Testis (tissue), 2 donors: ENCODE measurements at regions not wholly inside any gene's neighbourhood (a gene's known extent, or its start where the extent isn't known, plus 50 kb on each side); places are given as distances from the start of the nearest gene placed in this dataset.

Experiments used
- DNase-seq: peaks from one replicate; pipeline ENCODE4 v3.0.0-alpha.2; 2019
- H3K27ac ChIP-seq, 2 donors: fragments of 200-600 bp; sonication (generic); one replicate each; pipeline ENCODE4 v1.5.1; 2019
- H3K27me3 ChIP-seq: fragments of 200-600 bp; sonication (generic); one replicate; pipeline ENCODE4 v1.5.1; 2019
- H3K36me3 ChIP-seq: fragments of 200-600 bp; sonication (generic); one replicate; pipeline ENCODE4 v1.5.1; 2017; ENCODE audit warnings: low read depth; ENCODE audit errors: missing control alignments
- H3K4me1 ChIP-seq: fragments of 200-600 bp; sonication (generic); one replicate; pipeline ENCODE4 v1.5.1; 2019
- H3K4me3 ChIP-seq, 2 donors: fragments of 200-600 bp; sonication (generic); one replicate each; pipeline ENCODE4 v1.5.1; 2017 to 2019
- H3K9me3 ChIP-seq: fragments of 200-600 bp; sonication (generic); one replicate; pipeline ENCODE4 v1.5.1; 2017
- POLR2A ChIP-seq: fragments of 450-650 bp; IDR thresholded peaks from one replicate; pipeline ENCODE4 v1.6.1; 2017; ENCODE audit warnings: antibody characterized with exemption, mild to moderate bottlenecking, moderate library complexity
- WGBS, 2 donors: methylation state at CpG; one replicate each; pipeline ENCODE4 v1.1.5; 2018; 5-methylcytosine and 5-hydroxymethylcytosine counted together
- intact Hi-C: fragments of 100-400 bp; cut with DNase I; formaldehyde crosslinking; loops from one replicate; pipeline ENCODE4 v1.15.1; 2023; ENCODE audit warnings: low total_unique reads
- TF ChIP-seq, protein P1 (sequence below), 3 experiments: fragments of 450-650 bp in 2 of 3; fragments of 200-600 bp in 1 of 3; sonication (generic) in 1 of 3; IDR thresholded peaks; one replicate each; pipeline ENCODE4 v1.5.1; 2016 to 2019; ENCODE audit warnings: antibody characterized with exemption in 3 of 3, mild to moderate bottlenecking in 2 of 3, moderate library complexity in 1 of 3

DNA sequence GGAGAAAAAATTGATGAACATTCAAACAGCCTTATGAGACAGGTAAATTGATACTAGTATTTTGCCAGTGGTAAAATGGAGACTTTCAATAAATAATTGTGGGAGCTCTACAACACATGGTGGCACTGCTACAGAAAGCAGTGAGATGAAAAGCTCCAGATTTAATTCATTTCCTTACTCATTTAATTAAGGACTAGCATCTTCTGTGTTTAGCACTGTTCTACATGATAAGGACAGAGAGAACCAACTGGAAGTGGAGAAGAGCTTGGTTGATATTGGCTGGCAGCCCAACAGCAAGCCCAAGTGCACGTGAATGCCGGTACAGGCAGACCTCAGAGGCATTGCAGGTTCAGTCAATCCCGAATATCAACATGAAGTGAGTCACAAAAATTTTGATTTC is 470.4 kb upstream of the MYT1L start:
- Histone ChIP-seq H3K27ac (no peak overlapping the region), H3K9me3 (no peaks in the 10 kb centered on the region), H3K4me3 (no peak overlapping the region), H3K27me3 (no peaks in the 10 kb centered on the region), H3K36me3 (no peaks in the 10 kb centered on the region), H3K4me1 (no peaks in the 10 kb centered on the region)
- intact Hi-C loops = no loop called here
- no peak for DNase-seq
- TF ChIP-seq POLR2A = no peak
- TF ChIP-seq, protein P1, sequence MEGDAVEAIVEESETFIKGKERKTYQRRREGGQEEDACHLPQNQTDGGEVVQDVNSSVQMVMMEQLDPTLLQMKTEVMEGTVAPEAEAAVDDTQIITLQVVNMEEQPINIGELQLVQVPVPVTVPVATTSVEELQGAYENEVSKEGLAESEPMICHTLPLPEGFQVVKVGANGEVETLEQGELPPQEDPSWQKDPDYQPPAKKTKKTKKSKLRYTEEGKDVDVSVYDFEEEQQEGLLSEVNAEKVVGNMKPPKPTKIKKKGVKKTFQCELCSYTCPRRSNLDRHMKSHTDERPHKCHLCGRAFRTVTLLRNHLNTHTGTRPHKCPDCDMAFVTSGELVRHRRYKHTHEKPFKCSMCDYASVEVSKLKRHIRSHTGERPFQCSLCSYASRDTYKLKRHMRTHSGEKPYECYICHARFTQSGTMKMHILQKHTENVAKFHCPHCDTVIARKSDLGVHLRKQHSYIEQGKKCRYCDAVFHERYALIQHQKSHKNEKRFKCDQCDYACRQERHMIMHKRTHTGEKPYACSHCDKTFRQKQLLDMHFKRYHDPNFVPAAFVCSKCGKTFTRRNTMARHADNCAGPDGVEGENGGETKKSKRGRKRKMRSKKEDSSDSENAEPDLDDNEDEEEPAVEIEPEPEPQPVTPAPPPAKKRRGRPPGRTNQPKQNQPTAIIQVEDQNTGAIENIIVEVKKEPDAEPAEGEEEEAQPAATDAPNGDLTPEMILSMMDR (IDR thresholded peaks at IDR 0.05) = no peak
- WGBS, 2 donors = 66 to 71% methylated on average over 3 of the region's 3 CpGs

DNA sequence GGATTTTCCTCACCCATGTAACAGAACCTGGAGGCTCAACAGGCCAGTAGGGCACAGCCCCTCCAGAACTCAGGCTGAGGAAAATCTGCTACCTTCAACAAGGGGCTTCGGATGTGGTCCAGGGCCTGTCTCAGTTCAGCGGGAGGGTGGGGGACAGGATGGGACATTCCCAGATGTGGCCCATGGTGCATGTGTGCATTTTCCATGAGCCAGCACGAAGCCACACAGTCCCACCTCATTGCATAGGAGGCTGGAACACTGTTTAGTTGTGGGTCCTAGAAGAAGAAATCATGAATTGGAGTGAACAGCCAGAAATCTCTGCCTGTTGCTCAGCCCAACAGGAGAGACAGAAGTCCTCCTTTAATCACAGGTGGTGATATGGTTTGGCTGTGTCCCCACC is 469.6 kb upstream of the MYT1L start:
- Histone ChIP-seq H3K9me3 (no peaks in the 10 kb centered on the region), H3K27me3 (no peaks in the 10 kb centered on the region), H3K4me1 (no peaks in the 10 kb centered on the region), H3K27ac (no peak overlapping the region), H3K4me3 (no peak overlapping the region), H3K36me3 (no peaks in the 10 kb centered on the region)
- no peak for DNase-seq
- TF ChIP-seq, protein P1 (IDR thresholded peaks at IDR 0.05) = no peak
- TF ChIP-seq POLR2A = no peak
- 88 to 97% methylated on average over 3 of the region's 3 CpGs for WGBS, 2 donors
- intact Hi-C loops = no loop called here

DNA sequence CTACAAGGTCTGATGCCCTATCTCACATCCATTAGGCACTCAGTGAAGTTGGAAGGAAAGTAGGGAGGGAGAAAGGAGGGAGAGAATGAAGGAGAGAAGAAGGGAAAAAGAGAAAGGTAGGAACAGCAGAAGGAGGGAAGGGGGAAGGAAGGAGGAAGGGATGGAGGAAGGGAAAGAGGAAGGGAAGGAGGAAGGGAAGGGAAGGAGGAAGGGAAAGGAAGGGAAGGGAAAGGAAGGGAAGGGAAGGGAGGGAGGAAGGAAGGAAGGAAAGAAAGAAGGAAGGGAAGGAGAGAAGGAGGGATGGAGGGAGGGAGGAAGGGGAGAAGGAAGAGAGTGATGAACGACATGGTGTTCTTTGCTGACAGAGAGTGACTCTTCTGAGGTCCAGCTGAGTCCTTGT is 468.9 kb upstream of the MYT1L start:
- 75% methylated on average over 1 of the region's 1 CpG for WGBS, 2 donors
- Histone ChIP-seq H3K4me1 (no peaks in the 10 kb centered on the region), H3K36me3 (no peaks in the 10 kb centered on the region), H3K9me3 (no peaks in the 10 kb centered on the region), H3K4me3 (no peak overlapping the region), H3K27me3 (no peaks in the 10 kb centered on the region), H3K27ac (no peak overlapping the region)
- DNase-seq = no peak
- TF ChIP-seq POLR2A = no peak
- TF ChIP-seq, protein P1 (IDR thresholded peaks at IDR 0.05) = no peak
- intact Hi-C loops = no loop called here

DNA sequence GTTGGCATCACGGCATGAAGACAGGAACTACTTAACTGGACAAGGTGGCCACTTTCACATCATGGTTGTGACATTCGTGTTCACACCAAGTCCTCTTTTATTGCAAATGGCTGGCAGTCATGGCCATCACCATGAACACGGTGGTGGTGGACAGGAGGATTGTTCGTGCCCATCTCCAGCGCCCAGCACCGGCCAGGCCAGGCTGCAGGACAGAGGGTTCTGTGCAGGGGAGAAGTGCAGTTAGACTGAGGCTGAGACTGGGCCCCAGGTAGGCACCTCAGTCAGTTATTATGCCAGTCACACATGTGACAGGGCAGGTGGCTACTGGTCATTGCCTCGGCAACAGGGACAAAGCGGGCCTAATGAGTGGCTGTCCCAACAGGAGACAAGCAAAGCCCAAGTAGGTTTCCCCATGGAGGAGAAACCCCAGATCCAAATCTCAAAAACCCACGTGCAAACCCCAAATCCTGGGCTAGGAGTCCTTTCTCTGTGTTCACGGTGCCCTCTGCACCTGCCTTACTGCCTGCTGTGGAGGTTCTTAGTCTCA is 468.1 kb upstream of the MYT1L start:
- no peak overlapping the region for H3K27ac ChIP-seq
- 83 to 90% methylated on average over 9 to 10 of the region's 10 CpGs for WGBS, 2 donors

DNA sequence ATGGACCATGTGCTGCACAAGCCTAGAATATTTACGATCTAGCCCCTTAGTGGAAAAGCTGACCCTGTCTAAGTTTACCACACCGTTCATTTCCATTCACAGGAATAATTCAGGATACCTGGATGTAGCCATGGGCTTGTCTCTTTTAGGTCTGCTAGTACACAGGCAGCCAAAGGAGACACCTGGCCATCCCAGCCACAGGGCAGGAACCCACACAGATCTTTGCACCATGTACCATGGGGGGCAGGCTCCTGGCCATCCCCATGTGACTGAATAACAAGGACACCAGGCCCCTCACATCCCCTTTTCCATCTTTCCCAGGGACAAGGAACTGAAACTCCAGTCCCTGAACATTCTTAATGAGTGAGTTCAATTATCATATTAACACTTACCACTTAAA is 467.3 kb upstream of the MYT1L start:
- Histone ChIP-seq H3K4me3 (no peak overlapping the region), H3K4me1 (no peaks in the 10 kb centered on the region), H3K27me3 (no peaks in the 10 kb centered on the region), H3K27ac (no peak overlapping the region), H3K9me3 (no peaks in the 10 kb centered on the region), H3K36me3 (no peaks in the 10 kb centered on the region)
- intact Hi-C loops = no loop called here
- no peak for TF ChIP-seq POLR2A
- TF ChIP-seq, protein P1 (IDR thresholded peaks at IDR 0.05) = no peak
- DNase-seq = no peak
- 90 to 94% methylated on average over 2 of the region's 2 CpGs for WGBS, 2 donors

More for the DNA sequence above, 468.1 kb upstream of the MYT1L start:
- intact Hi-C loops = no loop called here
- H3K36me3 ChIP-seq = no peaks in the 10 kb centered on the region
- DNase-seq = no peak
- TF ChIP-seq, protein P1 (IDR thresholded peaks at IDR 0.05) = no peak
- no peak for TF ChIP-seq POLR2A
- H3K4me3 ChIP-seq = no peak overlapping the region
- no peaks in the 10 kb centered on the region for H3K4me1 ChIP-seq
- no peaks in the 10 kb centered on the region for H3K9me3 ChIP-seq
- no peaks in the 10 kb centered on the region for H3K27me3 ChIP-seq
